HG03135 (cell line): ENCODE measurements at regions not wholly inside any gene's neighbourhood (a gene's known extent, or its start where the extent isn't known, plus 50 kb on each side); places are given as distances from the start of the nearest gene placed in this dataset.

Experiments
- ATAC-seq: cut with Tn5 transposase; IDR thresholded peaks from one replicate; pipeline ENCODE4 v1.9.1; 2021; ENCODE audit warnings: mild to moderate bottlenecking, moderate library complexity; ENCODE audit not compliant: unreplicated experiment

GRCh38 chr2:217691516-217691915, 311.3 kb downstream of the TNS1 start:
- no peak for ATAC-seq

DNA sequence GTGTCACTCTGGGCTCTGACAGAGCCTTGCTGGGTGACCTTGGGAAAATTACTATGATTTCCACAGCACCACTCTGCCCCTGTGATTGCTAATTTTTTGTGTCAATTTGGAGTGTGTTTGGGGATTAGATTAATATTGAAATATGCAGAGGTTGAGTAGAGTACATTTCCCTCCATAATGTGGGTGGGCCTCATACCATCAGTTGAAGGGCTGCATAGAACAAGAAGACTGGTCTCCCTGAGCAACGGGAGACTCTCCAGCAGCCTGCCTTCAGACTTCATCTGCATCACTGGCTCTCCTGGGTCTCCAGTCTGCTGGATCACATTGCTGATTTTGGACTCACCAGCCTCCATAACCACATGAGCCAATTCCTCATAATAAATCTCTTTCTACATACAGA, 313.7 kb downstream of the TNS1 start:
- no peak for ATAC-seq

DNA sequence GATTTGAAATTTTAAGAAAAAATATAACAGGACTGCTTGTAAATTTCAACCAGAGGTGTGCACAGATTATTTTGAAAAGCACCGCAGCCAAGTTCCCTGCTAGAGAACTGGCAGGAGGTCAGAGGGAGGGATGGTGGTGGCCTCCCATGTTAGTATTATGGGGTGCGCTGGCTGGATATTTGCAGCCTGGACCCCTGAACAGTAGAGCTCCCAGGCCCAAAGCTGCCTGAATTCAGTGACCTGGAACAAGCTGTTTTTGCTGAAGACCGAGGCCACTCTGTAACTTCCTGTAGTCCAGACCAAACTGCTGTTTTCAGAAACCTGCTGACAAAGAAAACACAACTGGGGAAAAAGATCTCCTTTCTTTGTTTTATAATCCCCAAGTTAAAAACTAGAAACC, 314.3 kb downstream of the TNS1 start:
- ATAC-seq, result no peak

DNA sequence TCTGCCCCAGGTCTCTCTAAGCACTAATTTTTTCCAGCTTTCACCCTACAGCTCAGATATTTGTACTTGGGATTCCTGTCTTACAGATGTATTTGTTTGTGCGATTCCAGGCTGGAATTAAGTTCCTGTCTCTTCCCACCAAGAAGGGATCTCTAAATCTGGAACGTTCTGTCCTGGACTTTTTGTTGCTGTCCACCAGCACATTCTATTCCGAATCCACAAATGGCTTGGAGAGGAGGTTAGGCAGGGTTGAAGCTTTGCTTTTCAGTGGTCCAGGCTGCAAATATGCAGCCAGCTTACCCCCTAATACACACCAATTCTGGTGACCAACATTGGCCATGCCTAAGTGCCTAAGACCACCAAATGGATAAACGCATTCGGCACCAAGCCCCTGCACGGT, 315.0 kb downstream of the TNS1 start:
- ATAC-seq, result no peak

GRCh38 chr2:217685255-217685605, 317.6 kb downstream of the TNS1 start:
- ATAC-seq, result no peak

- ATAC-seq, result no peak
Measured at GRCh38 chr2:217684431-217685254, 318.2 kb downstream of the TNS1 start.

DNA sequence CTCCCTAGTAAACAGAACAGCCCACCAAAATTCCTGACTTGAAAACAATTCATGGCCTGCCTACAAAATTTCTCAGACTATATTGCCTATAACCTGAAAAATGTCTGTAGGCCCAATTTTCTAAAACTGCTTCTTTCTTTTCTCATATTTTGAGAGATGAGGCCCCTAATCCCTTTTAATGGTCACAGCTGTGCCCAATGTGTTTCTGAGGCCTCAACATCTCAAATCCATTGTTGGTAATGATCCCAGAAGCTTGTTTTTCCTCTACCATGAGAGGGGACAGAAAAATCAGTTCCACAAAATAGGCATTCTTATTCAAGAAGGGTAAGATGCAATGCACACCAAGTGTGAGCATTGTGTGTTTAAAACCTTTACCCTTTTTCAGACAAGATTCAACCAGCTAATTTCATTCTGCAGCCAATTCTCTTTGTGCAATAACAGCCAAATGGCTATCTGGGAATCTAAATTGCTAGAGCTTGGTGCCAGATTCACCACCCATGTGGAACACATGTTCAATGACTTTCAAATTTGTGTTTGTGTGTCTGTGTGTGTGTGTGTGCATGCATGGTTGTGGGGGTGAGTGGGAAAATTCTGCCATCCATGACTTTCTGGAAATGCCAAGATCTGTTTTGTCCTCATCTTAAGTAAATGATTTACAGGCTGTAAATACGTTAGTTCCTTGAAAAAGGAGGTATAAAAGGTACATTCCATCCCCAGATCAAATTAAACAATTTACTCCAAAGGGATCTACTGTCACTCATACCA, 319.5 kb downstream of the TNS1 start:
- no peak for ATAC-seq

DNA sequence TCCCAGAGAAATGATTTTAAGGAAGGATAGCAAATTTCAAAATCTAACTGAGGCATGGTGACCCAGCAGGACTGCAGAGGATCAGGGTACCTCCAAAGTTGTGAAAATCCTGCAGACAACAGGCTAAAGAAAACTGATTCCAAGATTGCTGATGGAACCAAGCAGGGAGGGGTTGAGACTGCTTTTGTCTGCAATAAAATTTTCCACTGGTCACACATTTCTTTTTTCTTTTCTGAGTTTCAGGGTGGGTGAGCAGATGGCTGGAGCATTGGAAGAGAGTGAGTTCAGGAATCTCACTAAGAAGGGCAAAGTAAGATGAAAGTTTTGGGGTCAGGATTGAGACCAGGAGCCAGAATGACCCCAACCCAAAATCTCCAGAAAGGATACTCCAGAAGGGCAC, 321.0 kb downstream of the TNS1 start:
- ATAC-seq, result no peak

DNA sequence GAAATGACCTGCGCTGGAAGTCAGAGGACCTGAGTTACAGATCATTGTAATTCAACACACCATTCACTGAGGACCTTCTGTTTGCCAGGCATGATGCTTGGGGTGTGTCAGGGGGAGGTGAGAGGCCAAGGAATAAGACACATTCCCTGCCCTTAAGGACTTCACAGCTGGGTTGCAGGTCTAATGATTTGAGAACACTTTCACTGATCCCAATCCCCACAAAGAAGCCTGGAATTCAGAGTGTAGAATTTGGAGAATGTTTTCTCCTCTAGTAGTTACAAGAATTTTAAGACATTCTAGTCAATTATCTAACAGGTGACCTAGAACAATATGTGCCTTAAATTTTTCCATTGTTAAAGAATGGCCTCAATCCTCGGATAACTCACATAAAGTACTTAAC, 322.4 kb downstream of the TNS1 start:
- no peak for ATAC-seq

- ATAC-seq, result no peak
Measured at GRCh38 chr2:217673627-217674026, 329.2 kb downstream of the TNS1 start.

DNA sequence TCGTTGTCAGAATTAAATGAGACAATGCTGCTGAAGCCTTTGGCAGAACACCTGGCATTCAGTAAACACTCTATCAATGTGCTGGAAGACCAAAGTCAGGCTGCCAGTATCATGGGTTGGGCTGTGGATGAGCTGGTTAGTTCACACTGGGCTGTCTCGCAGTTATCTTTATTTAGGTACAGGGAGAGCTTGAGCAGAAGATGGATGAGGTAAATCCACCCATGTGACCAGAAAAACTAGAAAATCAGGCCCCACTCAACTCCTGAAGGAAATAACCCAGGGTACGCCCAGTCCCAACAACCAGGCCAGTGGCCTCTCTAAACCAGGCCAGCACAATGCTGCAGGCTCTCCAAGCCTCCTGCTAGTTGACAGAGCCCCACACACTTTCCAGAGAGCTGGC, 330.3 kb downstream of the TNS1 start:
- no peak for ATAC-seq

DNA sequence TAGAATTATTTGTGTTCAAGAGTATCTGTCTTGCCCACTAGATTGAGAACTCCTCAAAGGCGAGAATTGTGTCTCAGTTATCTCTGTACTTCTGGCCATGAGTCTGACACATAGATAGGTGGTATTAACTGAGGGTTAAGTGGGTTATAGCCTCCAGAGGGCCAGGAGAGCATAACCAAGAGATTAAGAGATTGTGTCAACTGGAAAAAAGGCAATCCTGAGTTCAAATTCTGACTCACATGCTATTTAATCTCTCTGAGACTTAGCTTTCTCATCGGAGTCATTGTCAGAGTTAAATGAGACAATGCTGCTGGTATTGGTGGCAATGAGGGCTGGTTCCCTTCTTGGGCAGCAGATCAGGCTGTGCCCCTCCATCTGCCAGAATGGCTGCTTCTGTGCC, 330.9 kb downstream of the TNS1 start:
- ATAC-seq, result no peak

- ATAC-seq, result no peak
Measured at GRCh38 chr2:217671075-217671474, 331.7 kb downstream of the TNS1 start.

DNA sequence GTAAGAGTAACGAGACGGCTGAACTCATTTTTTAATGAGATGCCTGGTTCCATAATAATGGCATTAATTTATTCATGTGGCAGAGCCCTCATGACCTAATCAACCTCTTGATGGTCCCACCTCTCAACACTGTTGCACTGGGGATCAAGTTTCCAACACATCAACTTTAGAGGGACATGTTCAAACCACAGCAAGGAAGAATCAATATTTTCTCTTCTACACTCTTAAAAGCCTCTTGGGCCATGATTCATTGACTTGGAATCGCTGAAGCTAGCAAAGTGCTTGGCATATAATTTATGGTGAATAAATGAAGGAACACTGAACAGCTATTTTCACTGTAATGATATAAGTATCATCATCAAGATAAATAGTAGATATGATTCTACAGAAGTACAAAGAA, 333.0 kb downstream of the TNS1 start:
- ATAC-seq, result no peak

DNA sequence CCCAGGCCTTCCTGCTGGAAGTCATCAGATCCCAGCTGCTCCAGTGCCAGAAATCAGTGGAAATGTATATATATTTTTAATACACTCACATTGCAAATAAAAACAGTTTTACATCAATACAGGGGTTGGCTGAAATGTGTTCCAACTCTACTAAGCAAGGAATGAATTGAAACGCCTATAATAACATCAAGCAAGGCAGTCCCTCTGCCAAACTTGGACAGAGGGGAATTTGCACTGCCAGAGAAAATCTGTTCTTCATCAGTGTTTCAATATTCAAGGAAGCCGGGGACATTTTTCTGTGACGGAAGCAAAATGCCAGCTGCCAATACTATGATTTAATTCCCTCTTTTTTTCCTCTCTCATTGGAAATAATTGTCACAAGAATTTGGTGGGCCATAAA, 335.3 kb downstream of the TNS1 start:
- no peak for ATAC-seq

DNA sequence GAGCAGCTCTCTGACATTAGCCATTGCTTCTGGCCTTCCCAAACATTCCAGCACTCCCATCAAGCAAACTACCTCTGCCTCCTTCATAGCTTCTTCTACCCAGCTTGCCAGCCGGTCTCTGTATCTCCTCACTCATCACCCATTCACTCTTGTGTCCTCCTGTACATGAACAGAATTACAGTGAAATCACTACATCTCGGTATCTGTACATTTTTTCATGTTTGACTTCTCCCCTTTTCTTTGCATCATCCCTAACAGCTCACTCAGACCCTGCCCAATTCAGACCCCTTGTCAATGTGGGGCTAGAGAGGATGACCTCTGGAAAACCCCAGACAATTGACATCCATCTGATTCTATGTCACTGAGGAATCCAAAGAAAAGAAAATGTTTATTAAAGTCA, 335.8 kb downstream of the TNS1 start:
- no peak for ATAC-seq

GRCh38 chr2:217666338-217666737, 336.5 kb downstream of the TNS1 start:
- no peak for ATAC-seq

DNA sequence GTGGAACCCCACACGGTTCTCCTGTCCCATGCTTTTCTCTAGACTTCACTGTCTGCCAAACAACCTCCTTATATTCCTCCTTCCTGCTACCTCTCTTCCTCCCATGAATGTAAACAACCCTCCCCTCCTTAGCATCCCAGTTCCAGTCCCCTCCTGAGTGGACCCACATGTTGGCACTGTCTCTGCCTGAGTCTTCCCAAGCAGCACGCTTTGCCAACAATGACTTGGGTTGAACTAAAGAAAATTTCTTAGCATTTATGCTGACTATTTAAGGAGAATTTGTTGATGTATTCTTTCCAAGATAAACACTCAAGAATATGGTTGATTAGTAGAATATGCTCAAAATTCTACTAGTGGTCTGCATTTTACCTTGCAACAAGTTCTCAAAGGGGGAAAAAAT, 338.0 kb downstream of the TNS1 start:
- no peak for ATAC-seq

DNA sequence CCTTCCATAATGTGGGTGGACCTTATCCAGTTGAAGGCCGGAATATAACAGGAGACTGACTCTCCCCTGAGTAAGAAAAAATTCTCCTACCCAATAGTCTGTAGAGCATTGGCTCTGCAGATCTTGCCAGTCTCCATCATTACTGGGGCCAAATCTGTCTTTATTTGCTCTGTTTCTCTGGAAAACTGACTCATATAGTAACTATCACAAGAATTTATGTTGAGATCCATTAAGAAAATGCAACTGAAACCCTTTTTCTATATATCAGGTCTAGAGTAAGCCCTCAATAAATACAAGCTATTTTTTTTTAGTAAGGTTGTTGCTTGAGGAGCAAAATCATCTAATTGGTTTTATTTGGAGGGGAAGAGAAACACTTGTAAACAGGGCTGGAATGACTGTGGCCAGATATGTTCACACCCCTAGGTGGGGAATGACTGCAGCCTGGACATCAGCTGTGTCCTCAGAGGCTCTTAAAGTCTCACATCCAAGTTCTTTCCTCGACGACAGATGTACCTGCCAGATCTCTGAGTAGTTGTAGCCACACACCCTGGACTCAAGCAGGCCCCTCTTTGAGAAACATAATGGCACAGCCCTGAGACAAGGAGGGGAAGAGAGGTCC, 339.7 kb downstream of the TNS1 start:
- ATAC-seq, result no peak

- no peak for ATAC-seq
Measured at GRCh38 chr2:217661378-217661777, 341.4 kb downstream of the TNS1 start.

GRCh38 chr2:217660423-217660822, 342.4 kb downstream of the TNS1 start:
- no peak for ATAC-seq

DNA sequence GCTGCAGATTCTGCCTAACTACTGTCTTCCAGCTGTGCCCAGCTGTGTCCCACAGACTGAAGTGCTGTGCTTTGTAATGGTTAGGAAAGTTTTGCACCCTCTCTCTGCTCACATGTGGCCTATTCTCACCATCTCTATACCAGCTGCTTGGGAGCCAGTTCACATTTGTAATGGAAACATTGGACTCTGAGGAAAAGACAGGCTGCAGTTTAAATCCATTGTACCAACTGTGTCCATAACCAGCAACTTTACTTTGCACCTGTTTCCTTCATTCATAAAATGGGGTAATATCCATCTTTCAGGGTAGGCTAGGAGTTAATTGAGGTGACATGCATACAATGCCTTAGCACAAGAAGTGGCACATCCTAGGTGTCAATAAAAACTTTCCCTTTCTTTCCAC, 344.0 kb downstream of the TNS1 start:
- ATAC-seq, result no peak
